Epithelial cell of esophagus (primary cell): ENCODE measurements at regions not wholly inside any gene's neighbourhood (a gene's known extent, or its start where the extent isn't known, plus 50 kb on each side); places are given as distances from the start of the nearest gene placed in this dataset.
"Not testable (repeated sequence)": the region's sequence is repeated elsewhere in the genome, so short reads cannot be mapped to it uniquely, and the experiment has no call there.

ENCODE experiments used
- DNase-seq: peaks from one replicate; pipeline ENCODE4 v3.0.0; 2010; ENCODE audit warnings: low read depth
- H3K4me3 ChIP-seq: 2 replicates; pipeline ENCODE4 v1.5.1; 2011; ENCODE audit warnings: mild to moderate bottlenecking, low read length, control low read depth
- TF ChIP-seq, protein P1 (sequence below): IDR thresholded peaks from 2 replicates; pipeline ENCODE4 v1.5.1; 2011; ENCODE audit warnings: low read depth, mild to moderate bottlenecking, low read length, control low read depth, inconsistent platforms; ENCODE audit not compliant: insufficient read depth; ENCODE audit errors: missing control alignments

DNA sequence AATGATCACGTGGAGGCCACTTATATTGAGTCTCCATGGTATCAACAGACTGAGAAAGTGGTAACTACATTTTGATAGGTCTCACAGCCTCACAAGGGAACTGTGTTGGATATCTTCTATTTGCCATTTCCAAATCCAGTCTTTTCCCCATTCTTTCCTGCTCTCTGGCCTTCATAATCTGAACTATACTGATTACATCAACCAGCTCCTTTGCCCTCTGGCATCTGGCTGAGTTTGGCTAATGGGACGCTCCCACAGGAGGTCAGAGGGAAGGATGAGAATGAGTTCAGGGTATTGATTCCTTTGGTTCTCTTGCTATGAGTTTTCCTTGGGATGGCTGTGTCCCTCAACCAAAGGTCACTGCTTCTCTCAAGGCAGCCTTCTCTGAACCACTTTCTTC, 152.6 kb downstream of the RTL9 start:
- no peak for DNase-seq
- H3K4me3 ChIP-seq = no peak overlapping the region
- TF ChIP-seq, protein P1, sequence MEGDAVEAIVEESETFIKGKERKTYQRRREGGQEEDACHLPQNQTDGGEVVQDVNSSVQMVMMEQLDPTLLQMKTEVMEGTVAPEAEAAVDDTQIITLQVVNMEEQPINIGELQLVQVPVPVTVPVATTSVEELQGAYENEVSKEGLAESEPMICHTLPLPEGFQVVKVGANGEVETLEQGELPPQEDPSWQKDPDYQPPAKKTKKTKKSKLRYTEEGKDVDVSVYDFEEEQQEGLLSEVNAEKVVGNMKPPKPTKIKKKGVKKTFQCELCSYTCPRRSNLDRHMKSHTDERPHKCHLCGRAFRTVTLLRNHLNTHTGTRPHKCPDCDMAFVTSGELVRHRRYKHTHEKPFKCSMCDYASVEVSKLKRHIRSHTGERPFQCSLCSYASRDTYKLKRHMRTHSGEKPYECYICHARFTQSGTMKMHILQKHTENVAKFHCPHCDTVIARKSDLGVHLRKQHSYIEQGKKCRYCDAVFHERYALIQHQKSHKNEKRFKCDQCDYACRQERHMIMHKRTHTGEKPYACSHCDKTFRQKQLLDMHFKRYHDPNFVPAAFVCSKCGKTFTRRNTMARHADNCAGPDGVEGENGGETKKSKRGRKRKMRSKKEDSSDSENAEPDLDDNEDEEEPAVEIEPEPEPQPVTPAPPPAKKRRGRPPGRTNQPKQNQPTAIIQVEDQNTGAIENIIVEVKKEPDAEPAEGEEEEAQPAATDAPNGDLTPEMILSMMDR = no peak

DNA sequence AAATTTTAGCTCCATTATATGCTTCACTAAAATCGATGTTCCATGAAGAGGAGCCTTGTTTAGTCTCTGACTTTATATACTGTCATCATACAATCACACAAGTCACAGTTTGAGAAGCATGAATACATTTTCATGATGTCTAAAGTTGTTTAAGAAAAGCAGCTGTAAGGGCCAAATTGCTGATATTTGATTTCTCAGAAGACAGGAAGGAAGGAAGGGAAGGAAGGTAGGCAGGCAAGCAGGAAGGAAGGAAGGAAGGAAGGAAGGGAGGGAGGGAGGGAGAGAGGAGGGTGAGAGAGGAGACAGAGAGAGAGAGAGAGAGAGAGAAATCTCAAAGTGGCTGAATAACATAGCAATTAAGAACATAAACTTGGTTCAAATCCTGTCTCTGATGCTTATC, 153.7 kb downstream of the RTL9 start:
- TF ChIP-seq, protein P1 = no peak
- no peak for DNase-seq
- H3K4me3 ChIP-seq = no peak overlapping the region

DNA sequence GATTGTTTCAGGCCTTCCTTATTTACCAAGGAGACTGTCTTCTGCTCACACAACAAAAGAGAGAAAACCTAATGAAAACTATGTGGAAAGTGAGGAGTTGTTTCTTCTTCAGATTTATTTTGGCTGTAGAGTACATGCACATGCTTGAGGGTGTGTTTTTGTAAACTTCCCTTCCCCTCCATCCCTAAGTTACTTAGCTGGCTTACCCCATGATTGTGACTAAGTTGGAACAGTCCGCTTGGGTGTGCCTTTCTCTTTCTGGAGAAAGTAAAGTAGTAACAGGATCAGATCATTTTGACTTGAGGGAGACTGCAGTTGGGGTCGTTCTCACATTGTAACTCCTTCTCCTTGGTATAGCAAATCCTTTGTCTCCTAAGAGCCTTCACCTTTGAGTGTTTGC, 155.9 kb downstream of the RTL9 start:
- DNase-seq = no peak
- TF ChIP-seq, protein P1 = no peak
- no peak overlapping the region for H3K4me3 ChIP-seq

DNA sequence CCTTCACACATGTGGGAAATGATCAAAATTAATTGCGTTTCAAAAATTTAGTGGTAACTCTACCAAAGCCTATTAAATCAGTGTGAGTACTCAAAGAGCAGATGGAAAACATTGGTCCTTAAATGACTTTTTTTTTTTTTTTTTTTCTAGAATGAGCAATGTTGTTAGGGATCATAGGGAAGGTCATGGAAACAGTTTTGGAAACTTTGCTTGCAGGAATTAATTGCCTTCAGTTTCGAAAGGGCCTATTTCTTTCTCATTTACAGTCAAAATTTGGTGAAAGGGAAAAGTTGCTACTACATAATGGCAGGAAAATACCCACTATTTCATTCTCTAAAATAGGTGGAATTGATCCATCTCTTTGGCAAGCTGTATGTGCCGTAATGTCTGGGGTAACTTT, 160.9 kb downstream of the RTL9 start:
- TF ChIP-seq, protein P1 = no peak
- no peak overlapping the region for H3K4me3 ChIP-seq
- no peak for DNase-seq

- H3K4me3 ChIP-seq = no peak overlapping the region
- TF ChIP-seq, protein P1 = no peak
- DNase-seq = no peak
These were observed 161.3 kb downstream of the RTL9 start for GRCh38 chrX:110519906-110520452.

DNA sequence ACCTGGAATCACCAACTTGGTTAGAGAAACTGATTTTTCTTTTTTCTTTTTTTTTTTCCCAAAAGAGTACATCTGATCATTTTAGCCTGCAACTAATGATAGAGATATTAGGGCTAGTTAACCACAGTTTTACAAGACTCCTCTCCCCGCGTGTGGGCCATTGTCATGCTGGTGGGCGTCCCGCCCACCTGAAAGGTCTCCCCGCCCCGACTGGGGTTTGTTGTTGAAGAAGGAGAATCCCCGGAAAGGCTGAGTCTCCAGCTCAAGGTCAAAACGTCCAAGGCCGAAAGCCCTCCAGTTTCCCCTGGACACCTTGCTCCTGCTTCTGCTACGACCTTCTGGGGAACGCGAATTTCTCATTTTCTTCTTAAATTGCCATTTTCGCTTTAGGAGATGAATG, 162.0 kb downstream of the RTL9 start:
- not testable (repeated sequence) for DNase-seq, H3K4me3 ChIP-seq

GRCh38 chrX:110531873-110532580, 173.4 kb downstream of the RTL9 start:
- H3K4me3 ChIP-seq = no peak overlapping the region
- TF ChIP-seq, protein P1 = no peak
- DNase-seq = no peak

- DNase-seq = no peak
These were observed 173.9 kb downstream of the RTL9 start for GRCh38 chrX:110532581-110532931.

More at GRCh38 chrX:110532581-110532931, 173.9 kb downstream of the RTL9 start:
- H3K4me3 ChIP-seq = no peak overlapping the region
- TF ChIP-seq, protein P1 = no peak
